ENCODE measurements at regions not wholly inside any gene's neighbourhood (a gene's known extent, or its start where the extent isn't known, plus 50 kb on each side); places are given as distances from the start of the nearest gene placed in this dataset.
"Not testable (repeated sequence)": the region's sequence is repeated elsewhere in the genome, so short reads cannot be mapped to it uniquely, and the experiment has no call there.

GRCh38 chr20:55937283-55937682 lies 68.0 kb downstream of the CBLN4 start:
- no peak overlapping the region for H3K27ac ChIP-seq (ENCODE audit: low read depth, low read length)
- no peaks in the 10 kb centered on the region for H3K36me3 ChIP-seq (ENCODE audit: control insufficient read depth in 3 of 3, insufficient read depth in 3 of 3, low read length in 3 of 3)
- no peaks in the 10 kb centered on the region for H3K4me1 ChIP-seq (ENCODE audit: control insufficient read depth in 3 of 3, insufficient read depth in 3 of 3, low read length in 3 of 3)
- no peak overlapping the region for H3K9ac ChIP-seq (ENCODE audit: low read depth in 1 of 3, low read length in 3 of 3)
- no peaks in the 10 kb centered on the region for H3K27me3 ChIP-seq (ENCODE audit: control insufficient read depth in 3 of 3, insufficient read depth in 3 of 3, low read length in 3 of 3)
- peaks cover 0 to 4% (median 0%) of the 10 kb centered on the region in 3 donors for H3K9me3 ChIP-seq (ENCODE audit: control insufficient read depth in 3 of 3, low read length in 3 of 3)
- H3K4me3 ChIP-seq (ENCODE audit: low read length in 3 of 3): no peak overlapping the region

DNA sequence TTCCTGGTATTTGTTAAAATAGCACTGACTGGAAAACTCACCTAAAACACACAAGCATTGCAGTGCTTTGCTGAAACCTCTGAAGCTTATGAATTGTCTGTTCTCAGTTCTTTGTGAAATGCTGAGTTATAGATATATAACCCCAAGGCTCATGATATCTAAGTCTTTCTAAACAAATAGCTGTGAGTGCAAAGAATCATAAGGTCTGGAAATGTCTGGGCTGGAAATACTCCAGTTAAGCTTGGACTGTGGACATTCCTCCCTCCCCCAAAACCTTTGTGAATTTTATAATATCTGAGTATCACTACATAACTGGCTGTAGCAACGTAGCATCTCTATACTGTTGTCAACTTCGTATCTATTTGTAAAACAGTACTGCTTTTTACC lies 69.1 kb downstream of the CBLN4 start:
- Histone ChIP-seq H3K4me3 (ENCODE audit: low read length in 3 of 3) (no peak overlapping the region), H3K9ac (ENCODE audit: low read depth in 1 of 3, low read length in 3 of 3) (no peak overlapping the region), H3K4me1 (ENCODE audit: control insufficient read depth in 3 of 3, insufficient read depth in 3 of 3, low read length in 3 of 3) (no peaks in the 10 kb centered on the region), H3K36me3 (ENCODE audit: control insufficient read depth in 3 of 3, insufficient read depth in 3 of 3, low read length in 3 of 3) (no peaks in the 10 kb centered on the region), H3K27ac (ENCODE audit: low read depth, low read length) (no peak overlapping the region), H3K9me3 (ENCODE audit: control insufficient read depth in 3 of 3, low read length in 3 of 3) (peaks cover 0 to 4% (median 0%) of the 10 kb centered on the region in 3 donors), H3K27me3 (ENCODE audit: control insufficient read depth in 3 of 3, insufficient read depth in 3 of 3, low read length in 3 of 3) (no peaks in the 10 kb centered on the region)

- H3K36me3 ChIP-seq (ENCODE audit: control insufficient read depth in 3 of 3, insufficient read depth in 3 of 3, low read length in 3 of 3): no peaks in the 10 kb centered on the region
- no peak overlapping the region for H3K27ac ChIP-seq (ENCODE audit: low read depth, low read length)
- H3K4me1 ChIP-seq (ENCODE audit: control insufficient read depth in 3 of 3, insufficient read depth in 3 of 3, low read length in 3 of 3): no peaks in the 10 kb centered on the region
- H3K27me3 ChIP-seq (ENCODE audit: control insufficient read depth in 3 of 3, insufficient read depth in 3 of 3, low read length in 3 of 3): no peaks in the 10 kb centered on the region
- H3K4me3 ChIP-seq (ENCODE audit: low read length in 3 of 3): no peak overlapping the region
- peaks cover 0 to 4% (median 0%) of the 10 kb centered on the region in 3 donors for H3K9me3 ChIP-seq (ENCODE audit: control insufficient read depth in 3 of 3, low read length in 3 of 3)
- H3K9ac ChIP-seq (ENCODE audit: low read depth in 1 of 3, low read length in 3 of 3): no peak overlapping the region
These were observed 69.7 kb downstream of the CBLN4 start for GRCh38 chr20:55935448-55936208.

DNA sequence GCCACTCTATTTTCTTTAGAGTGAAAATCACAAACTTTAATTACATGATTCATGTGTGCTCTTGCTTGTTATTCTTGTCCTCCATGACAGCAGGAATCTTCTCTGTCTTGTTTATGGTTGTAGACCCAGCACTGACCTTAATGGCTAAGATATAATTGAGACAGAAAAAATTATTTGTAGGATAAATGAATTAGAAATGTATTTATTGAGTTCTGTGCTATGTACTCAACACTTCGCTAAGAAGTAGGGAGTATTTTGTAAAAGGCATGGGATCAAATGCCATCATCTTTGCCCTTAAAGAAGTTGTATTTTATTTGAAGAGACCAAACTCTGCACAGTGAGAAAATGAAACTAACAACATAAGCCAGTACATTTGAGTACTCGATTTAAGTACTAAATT lies 71.2 kb downstream of the CBLN4 start:
- Histone ChIP-seq H3K27me3 (ENCODE audit: control insufficient read depth in 3 of 3, insufficient read depth in 3 of 3, low read length in 3 of 3) (no peaks in the 10 kb centered on the region), H3K4me1 (ENCODE audit: control insufficient read depth in 3 of 3, insufficient read depth in 3 of 3, low read length in 3 of 3) (no peaks in the 10 kb centered on the region), H3K27ac (ENCODE audit: low read depth, low read length) (no peak overlapping the region), H3K9me3 (ENCODE audit: control insufficient read depth in 3 of 3, low read length in 3 of 3) (peaks cover 0 to 4% (median 0%) of the 10 kb centered on the region in 3 donors), H3K4me3 (ENCODE audit: low read length in 3 of 3) (no peak overlapping the region), H3K36me3 (ENCODE audit: control insufficient read depth in 3 of 3, insufficient read depth in 3 of 3, low read length in 3 of 3) (no peaks in the 10 kb centered on the region), H3K9ac (ENCODE audit: low read depth in 1 of 3, low read length in 3 of 3) (no peak overlapping the region)

DNA sequence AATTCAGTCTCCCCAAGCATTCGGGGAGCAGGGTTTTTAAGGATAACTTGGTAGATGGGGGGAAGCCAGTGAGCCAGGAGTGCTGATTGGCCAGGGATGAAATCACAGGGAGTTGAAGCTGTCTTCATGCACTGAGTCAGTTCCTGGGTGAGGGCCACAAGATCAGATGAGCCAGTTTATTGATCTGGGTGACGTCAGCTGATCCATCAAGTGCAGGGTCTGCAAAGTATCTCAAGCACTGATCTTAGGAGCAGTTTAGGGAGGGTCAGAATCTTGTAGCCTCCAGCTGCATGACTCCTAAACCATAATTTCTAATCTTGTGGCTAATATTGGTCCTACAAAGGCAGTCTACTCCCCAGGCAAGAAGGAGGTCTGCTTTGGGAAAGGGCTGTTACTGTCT lies 74.4 kb downstream of the CBLN4 start:
- not testable (repeated sequence) for H3K36me3 ChIP-seq (ENCODE audit: control insufficient read depth in 3 of 3, insufficient read depth in 3 of 3, low read length in 3 of 3); H3K9me3 ChIP-seq (ENCODE audit: control insufficient read depth in 3 of 3, low read length in 3 of 3); H3K27ac ChIP-seq (ENCODE audit: low read depth, low read length); H3K9ac ChIP-seq (ENCODE audit: low read depth in 1 of 3, low read length in 3 of 3); H3K4me3 ChIP-seq (ENCODE audit: low read length in 3 of 3); H3K4me1 ChIP-seq (ENCODE audit: control insufficient read depth in 3 of 3, insufficient read depth in 3 of 3, low read length in 3 of 3); H3K27me3 ChIP-seq (ENCODE audit: control insufficient read depth in 3 of 3, insufficient read depth in 3 of 3, low read length in 3 of 3)

DNA sequence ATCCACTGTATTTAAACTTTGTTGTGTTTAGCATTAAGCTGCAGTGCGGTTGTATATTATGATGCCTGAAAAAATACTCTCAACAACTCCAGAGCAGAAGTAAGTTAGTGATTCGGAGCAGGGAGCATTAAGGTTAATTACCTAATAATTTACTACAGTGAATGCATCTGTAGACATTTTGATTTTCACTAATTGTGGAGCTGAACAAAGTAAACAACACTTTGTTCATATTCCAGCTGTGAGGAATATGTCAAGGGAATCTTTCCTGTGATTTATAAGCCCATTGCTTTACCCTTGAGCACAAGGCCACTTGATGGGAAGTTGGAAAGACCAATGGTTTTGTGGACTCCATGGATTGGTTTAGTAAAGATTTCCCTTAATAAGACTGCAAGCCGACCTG lies 77.1 kb downstream of the CBLN4 start:
- H3K4me1 ChIP-seq (ENCODE audit: control insufficient read depth in 3 of 3, insufficient read depth in 3 of 3, low read length in 3 of 3): no peaks in the 10 kb centered on the region
- no peaks in the 10 kb centered on the region for H3K36me3 ChIP-seq (ENCODE audit: control insufficient read depth in 3 of 3, insufficient read depth in 3 of 3, low read length in 3 of 3)
- H3K27ac ChIP-seq (ENCODE audit: low read depth, low read length): no peak overlapping the region
- no peak overlapping the region for H3K4me3 ChIP-seq (ENCODE audit: low read length in 3 of 3)
- H3K9me3 ChIP-seq (ENCODE audit: control insufficient read depth in 3 of 3, low read length in 3 of 3): no peaks in the 10 kb centered on the region
- no peaks in the 10 kb centered on the region for H3K27me3 ChIP-seq (ENCODE audit: control insufficient read depth in 3 of 3, insufficient read depth in 3 of 3, low read length in 3 of 3)
- H3K9ac ChIP-seq (ENCODE audit: low read depth in 1 of 3, low read length in 3 of 3): no peak overlapping the region

DNA sequence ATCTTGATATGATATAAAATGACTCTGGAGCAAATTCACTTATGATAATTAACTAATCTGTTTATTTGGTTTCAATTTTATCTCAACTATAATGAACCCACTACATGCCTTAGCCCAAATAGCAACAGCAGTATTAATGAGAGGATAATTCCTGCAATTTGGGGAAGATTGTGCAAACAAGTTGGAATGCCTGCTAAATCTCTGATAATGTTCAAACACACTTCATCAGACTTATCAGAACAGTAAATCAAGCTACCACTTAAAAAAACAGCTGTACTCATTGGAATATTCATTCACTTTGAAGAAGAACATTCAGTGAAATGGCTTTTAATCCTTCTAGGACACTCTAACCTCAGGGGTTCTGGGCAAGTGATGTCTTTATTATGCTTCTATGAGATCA lies 85.4 kb downstream of the CBLN4 start:
- H3K27me3 ChIP-seq (ENCODE audit: control insufficient read depth in 3 of 3, insufficient read depth in 3 of 3, low read length in 3 of 3): no peaks in the 10 kb centered on the region
- H3K9ac ChIP-seq (ENCODE audit: low read depth in 1 of 3, low read length in 3 of 3): no peak overlapping the region
- H3K4me3 ChIP-seq (ENCODE audit: low read length in 3 of 3): no peak overlapping the region

DNA sequence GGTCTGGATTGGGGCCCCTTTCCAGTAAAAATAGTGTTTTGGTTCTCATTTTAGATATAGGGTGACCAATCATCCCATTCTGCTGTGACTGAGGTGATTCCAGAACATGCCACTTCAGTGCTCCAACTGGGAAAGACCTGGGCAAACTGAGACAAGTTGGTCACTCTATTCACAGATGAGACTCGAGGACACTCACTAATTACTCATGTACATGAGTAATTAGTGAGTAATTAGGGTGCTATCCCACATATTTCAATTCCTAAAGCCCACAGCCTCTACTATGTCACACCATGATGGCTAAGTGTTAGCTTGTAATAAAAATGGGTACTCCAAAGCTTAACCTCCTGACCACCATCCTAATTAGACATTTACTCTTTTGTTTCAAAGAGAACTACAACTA lies 86.0 kb downstream of the CBLN4 start:
- H3K9ac ChIP-seq (ENCODE audit: low read depth in 1 of 3, low read length in 3 of 3): no peak overlapping the region
- no peak overlapping the region for H3K27ac ChIP-seq (ENCODE audit: low read depth, low read length)
- H3K4me3 ChIP-seq (ENCODE audit: low read length in 3 of 3): no peak overlapping the region
- no peaks in the 10 kb centered on the region for H3K4me1 ChIP-seq (ENCODE audit: control insufficient read depth in 3 of 3, insufficient read depth in 3 of 3, low read length in 3 of 3)
- H3K36me3 ChIP-seq (ENCODE audit: control insufficient read depth in 3 of 3, insufficient read depth in 3 of 3, low read length in 3 of 3): no peaks in the 10 kb centered on the region
- peaks cover 0 to 4% (median 0%) of the 10 kb centered on the region in 3 donors for H3K9me3 ChIP-seq (ENCODE audit: control insufficient read depth in 3 of 3, low read length in 3 of 3)
- no peaks in the 10 kb centered on the region for H3K27me3 ChIP-seq (ENCODE audit: control insufficient read depth in 3 of 3, insufficient read depth in 3 of 3, low read length in 3 of 3)

More for the DNA sequence above, 85.4 kb downstream of the CBLN4 start:
- Histone ChIP-seq H3K27ac (ENCODE audit: low read depth, low read length) (no peak overlapping the region), H3K36me3 (ENCODE audit: control insufficient read depth in 3 of 3, insufficient read depth in 3 of 3, low read length in 3 of 3) (no peaks in the 10 kb centered on the region), H3K4me1 (ENCODE audit: control insufficient read depth in 3 of 3, insufficient read depth in 3 of 3, low read length in 3 of 3) (no peaks in the 10 kb centered on the region), H3K9me3 (ENCODE audit: control insufficient read depth in 3 of 3, low read length in 3 of 3) (peaks cover 0 to 4% (median 0%) of the 10 kb centered on the region in 3 donors)

GRCh38 chr20:55918471-55918870 lies 86.8 kb downstream of the CBLN4 start:
- H3K27ac ChIP-seq (ENCODE audit: low read depth, low read length): no peak overlapping the region
- no peak overlapping the region for H3K9ac ChIP-seq (ENCODE audit: low read depth in 1 of 3, low read length in 3 of 3)
- H3K27me3 ChIP-seq (ENCODE audit: control insufficient read depth in 3 of 3, insufficient read depth in 3 of 3, low read length in 3 of 3): no peaks in the 10 kb centered on the region
- no peaks in the 10 kb centered on the region for H3K4me1 ChIP-seq (ENCODE audit: control insufficient read depth in 3 of 3, insufficient read depth in 3 of 3, low read length in 3 of 3)
- H3K36me3 ChIP-seq (ENCODE audit: control insufficient read depth in 3 of 3, insufficient read depth in 3 of 3, low read length in 3 of 3): no peaks in the 10 kb centered on the region
- H3K4me3 ChIP-seq (ENCODE audit: low read length in 3 of 3): no peak overlapping the region
- H3K9me3 ChIP-seq (ENCODE audit: control insufficient read depth in 3 of 3, low read length in 3 of 3): peaks cover 0 to 4% (median 0%) of the 10 kb centered on the region in 3 donors

DNA sequence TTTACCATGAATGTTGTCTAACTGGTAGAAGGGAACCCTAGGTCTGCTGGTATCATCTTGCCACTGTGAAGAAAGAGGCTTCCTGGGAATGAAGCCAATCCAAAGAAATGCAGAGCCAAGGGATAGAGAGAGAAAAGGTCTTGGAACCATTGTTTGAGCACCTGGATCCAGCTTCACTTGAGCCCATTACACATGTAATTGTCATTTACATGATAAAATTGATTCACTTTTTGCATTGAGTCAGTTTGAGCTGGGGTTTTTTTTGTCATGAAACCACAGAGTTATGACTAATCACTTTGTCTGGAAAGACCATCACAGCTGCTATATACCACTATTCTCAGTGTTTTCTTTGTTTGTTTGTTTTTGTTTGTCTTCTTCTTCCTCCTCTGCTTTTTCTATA lies 112.3 kb downstream of the CBLN4 start:
- no peaks in the 10 kb centered on the region for H3K9me3 ChIP-seq (ENCODE audit: control insufficient read depth in 3 of 3, low read length in 3 of 3)
- no peaks in the 10 kb centered on the region for H3K4me1 ChIP-seq (ENCODE audit: control insufficient read depth in 3 of 3, insufficient read depth in 3 of 3, low read length in 3 of 3)
- no peak overlapping the region for H3K9ac ChIP-seq (ENCODE audit: low read depth in 1 of 3, low read length in 3 of 3)
- no peak overlapping the region for H3K4me3 ChIP-seq (ENCODE audit: low read length in 3 of 3)
- no peak overlapping the region for H3K27ac ChIP-seq (ENCODE audit: low read depth, low read length)
- H3K36me3 ChIP-seq (ENCODE audit: control insufficient read depth in 3 of 3, insufficient read depth in 3 of 3, low read length in 3 of 3): no peaks in the 10 kb centered on the region
- H3K27me3 ChIP-seq (ENCODE audit: control insufficient read depth in 3 of 3, insufficient read depth in 3 of 3, low read length in 3 of 3): no peaks in the 10 kb centered on the region
